Activated CD8-positive, alpha-beta T cell treated with anti-CD3 and anti-CD28 coated beads for 36 hours (primary cell): ENCODE measurements at regions not wholly inside any gene's neighbourhood (a gene's known extent, or its start where the extent isn't known, plus 50 kb on each side); places are given as distances from the start of the nearest gene placed in this dataset.
A peak's percentile ranks its signal among the peaks of the same experiment; 100 is the strongest.

ENCODE experiments used
- ATAC-seq: fragments of 200-7000 bp; cut with Tn5 transposase; one replicate; pipeline ENCODE4 v1.10.0; 2021; ENCODE audit warnings: mild to moderate bottlenecking, moderate library complexity
- CTCF ChIA-PET: fragments of 350-600 bp; sonication (Branson Sonifier 250); formaldehyde crosslinking; loops from one replicate; lab custom pipeline; 2021; ENCODE audit warnings: antibody characterized with exemption; lab: Charles Lee
- POLR2A ChIA-PET: fragments of 350-600 bp; sonication (Branson Sonifier 250); formaldehyde crosslinking; loops from one replicate; lab custom pipeline; 2021; ENCODE audit warnings: antibody characterized with exemption; lab: Charles Lee
- DNase-seq: peaks from one replicate; pipeline ENCODE4 v3.0.0-alpha.2; 2020
- H3K27ac Mint-ChIP-seq: one replicate; pipeline ENCODE4 v1.8.0; 2021; ENCODE audit warnings: mild to moderate bottlenecking, mixed read lengths
- H3K27me3 Mint-ChIP-seq: one replicate; pipeline ENCODE4 v1.8.0; 2021; ENCODE audit warnings: mixed read lengths
- H3K36me3 Mint-ChIP-seq: one replicate; pipeline ENCODE4 v1.8.0; 2021; ENCODE audit warnings: low read depth, mixed read lengths
- H3K4me1 Mint-ChIP-seq: one replicate; pipeline ENCODE4 v1.8.0; 2021; ENCODE audit warnings: low read depth, mixed read lengths
- H3K4me3 Mint-ChIP-seq: one replicate; pipeline ENCODE4 v1.8.0; 2021; ENCODE audit warnings: mild to moderate bottlenecking, moderate library complexity, mixed read lengths
- H3K9me3 Mint-ChIP-seq: one replicate; pipeline ENCODE4 v1.8.0; 2021; ENCODE audit warnings: mixed read lengths
- CTCF ChIP-seq: fragments of 200-600 bp; IDR thresholded peaks from one replicate; pipeline ENCODE4 v1.8.0; 2022; ENCODE audit warnings: antibody characterized with exemption, mild to moderate bottlenecking
- intact Hi-C: fragments of 100-400 bp; cut with micrococcal nuclease; formaldehyde crosslinking; loops from one replicate; pipeline ENCODE4 v1.10.0; 2022

DNA sequence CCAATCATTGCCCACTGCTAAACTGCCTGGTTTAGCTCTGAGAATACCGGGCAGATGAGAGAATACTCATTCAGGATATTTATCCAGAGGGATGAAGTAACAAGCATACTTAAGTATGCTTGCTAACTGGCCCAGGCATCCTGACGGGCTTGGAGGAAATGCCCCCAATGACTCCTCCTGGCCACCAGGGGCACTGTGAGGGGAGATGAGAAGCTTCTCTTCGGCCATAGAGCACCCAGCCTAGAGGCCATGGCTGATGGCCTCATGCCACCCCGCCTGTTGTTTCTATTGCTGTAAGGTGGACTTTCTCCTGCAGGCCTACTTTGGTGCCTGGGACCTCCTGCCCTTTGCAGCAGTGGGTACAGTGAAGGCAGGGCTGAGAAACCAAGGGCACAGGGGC is 134.5 kb upstream of the FSTL4 start:
- Mint-ChIP-seq H3K4me1 (peaks cover 3% of the 10 kb centered on the region), H3K36me3 (no peaks in the 10 kb centered on the region), H3K27ac (no peak overlapping the region), H3K27me3 (peaks cover 9% of the 10 kb centered on the region), H3K9me3 (no peaks in the 10 kb centered on the region), H3K4me3 (no peak overlapping the region)
- ATAC-seq (peak; percentile 75), DNase-seq (peak; percentile 52)
- CTCF ChIA-PET: interaction anchor here (0.8 to 1.8 kb wide), 8 partner anchors 9 to 259 kb away, joined by 3 to 8 read pairs (median 4); no protein-coding TSS in a partner anchor
- peak; percentile 58 for TF ChIP-seq CTCF
- POLR2A ChIA-PET: no interaction called here
- intact Hi-C loops: no loop called here

- CTCF ChIA-PET: interaction anchor here (1.7 kb wide), 1 partner anchor 11 kb away, joined by 8 read pairs; no protein-coding TSS in a partner anchor
These were observed 132.6 kb upstream of the FSTL4 start for GRCh38 chr5:133744960-133745308.

GRCh38 chr5:133744051-133744959 is 132.0 kb upstream of the FSTL4 start:
- ATAC-seq (no peak), DNase-seq (peak; percentile 13)
- POLR2A ChIA-PET: no interaction called here
- peaks cover 3% of the 10 kb centered on the region for H3K4me1 Mint-ChIP-seq
- intact Hi-C loops: no loop called here
- CTCF ChIA-PET: interaction anchor here (1.0 to 1.6 kb wide), 3 partner anchors 10 to 257 kb away, joined by 3 to 5 read pairs (median 5); no protein-coding TSS in a partner anchor
- no peaks in the 10 kb centered on the region for H3K36me3 Mint-ChIP-seq
- H3K4me3 Mint-ChIP-seq: no peak overlapping the region
- no peaks in the 10 kb centered on the region for H3K9me3 Mint-ChIP-seq
- H3K27me3 Mint-ChIP-seq: peaks cover 15% of the 10 kb centered on the region
- H3K27ac Mint-ChIP-seq: no peak overlapping the region
- TF ChIP-seq CTCF: no peak

More at GRCh38 chr5:133744960-133745308, 132.6 kb upstream of the FSTL4 start:
- intact Hi-C loops: no loop called here
- Mint-ChIP-seq H3K4me3 (no peak overlapping the region), H3K36me3 (no peaks in the 10 kb centered on the region), H3K4me1 (peaks cover 3% of the 10 kb centered on the region), H3K9me3 (no peaks in the 10 kb centered on the region), H3K27ac (no peak overlapping the region), H3K27me3 (peaks cover 15% of the 10 kb centered on the region)
- TF ChIP-seq CTCF: no peak
- POLR2A ChIA-PET: no interaction called here
- ATAC-seq (no peak), DNase-seq (no peak)

DNA sequence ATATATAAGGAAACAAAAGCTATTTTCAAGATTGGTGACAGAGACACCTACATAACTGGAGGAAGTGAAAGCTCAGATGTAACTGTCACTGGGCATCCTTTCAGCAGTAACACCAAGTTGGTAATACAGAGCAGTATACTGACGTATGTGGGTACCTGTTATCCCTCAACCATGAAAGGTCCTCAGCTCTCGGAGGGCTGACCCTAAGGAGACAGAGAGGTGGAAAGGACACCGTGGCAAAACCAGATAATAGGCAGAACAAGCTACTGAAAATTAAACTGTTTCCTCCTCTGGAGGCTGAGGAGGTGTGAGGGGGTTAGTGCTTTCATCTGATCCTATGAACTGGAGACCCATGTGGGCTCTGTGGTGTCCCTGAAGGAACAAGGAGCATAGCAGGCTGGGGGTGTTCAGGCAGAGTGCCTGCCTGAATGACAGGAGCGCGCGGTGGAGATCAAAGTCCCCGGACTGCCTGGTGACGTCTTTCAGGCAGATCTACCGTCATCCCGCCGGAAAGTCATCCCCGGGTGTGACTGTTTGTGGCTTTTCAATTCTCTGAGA is 130.2 kb upstream of the FSTL4 start:
- DNase-seq (no peak), ATAC-seq (no peak)
- CTCF ChIA-PET: interaction anchor here (0.8 to 1.6 kb wide), 4 partner anchors 11 to 255 kb away, joined by 3 read pairs; no protein-coding TSS in a partner anchor
- no peak for TF ChIP-seq CTCF
- H3K4me3 Mint-ChIP-seq: no peak overlapping the region
- H3K9me3 Mint-ChIP-seq: no peaks in the 10 kb centered on the region
- H3K27me3 Mint-ChIP-seq: peaks cover 15% of the 10 kb centered on the region
- peaks cover 3% of the 10 kb centered on the region for H3K4me1 Mint-ChIP-seq
- no peak overlapping the region for H3K27ac Mint-ChIP-seq
- intact Hi-C loops: no loop called here
- POLR2A ChIA-PET: no interaction called here
- no peaks in the 10 kb centered on the region for H3K36me3 Mint-ChIP-seq
